ENCODE measurements at regions not wholly inside any gene's neighbourhood (a gene's known extent, or its start where the extent isn't known, plus 50 kb on each side); places are given as distances from the start of the nearest gene placed in this dataset.

DNA sequence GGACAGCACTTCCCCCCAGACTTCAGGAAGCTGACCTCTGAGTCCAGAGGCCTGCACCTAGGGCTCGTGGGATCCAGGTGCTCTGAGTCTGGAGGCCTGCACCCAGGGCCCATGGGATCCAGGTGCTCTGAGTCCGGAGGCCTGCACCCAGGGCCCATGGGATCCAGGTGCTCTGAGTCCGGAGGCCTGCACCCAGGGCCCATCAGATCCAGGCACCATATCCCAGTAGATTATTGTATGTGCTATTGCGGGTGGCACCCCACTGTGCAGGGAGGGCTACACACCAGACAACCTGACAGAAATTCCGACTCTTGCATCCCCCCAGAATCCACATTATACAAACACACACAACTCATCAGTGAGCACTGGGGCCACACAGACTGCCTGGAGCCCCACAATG lies 515.2 kb downstream of the EIPR1 start:
- TF ChIP-seq, protein P1, sequence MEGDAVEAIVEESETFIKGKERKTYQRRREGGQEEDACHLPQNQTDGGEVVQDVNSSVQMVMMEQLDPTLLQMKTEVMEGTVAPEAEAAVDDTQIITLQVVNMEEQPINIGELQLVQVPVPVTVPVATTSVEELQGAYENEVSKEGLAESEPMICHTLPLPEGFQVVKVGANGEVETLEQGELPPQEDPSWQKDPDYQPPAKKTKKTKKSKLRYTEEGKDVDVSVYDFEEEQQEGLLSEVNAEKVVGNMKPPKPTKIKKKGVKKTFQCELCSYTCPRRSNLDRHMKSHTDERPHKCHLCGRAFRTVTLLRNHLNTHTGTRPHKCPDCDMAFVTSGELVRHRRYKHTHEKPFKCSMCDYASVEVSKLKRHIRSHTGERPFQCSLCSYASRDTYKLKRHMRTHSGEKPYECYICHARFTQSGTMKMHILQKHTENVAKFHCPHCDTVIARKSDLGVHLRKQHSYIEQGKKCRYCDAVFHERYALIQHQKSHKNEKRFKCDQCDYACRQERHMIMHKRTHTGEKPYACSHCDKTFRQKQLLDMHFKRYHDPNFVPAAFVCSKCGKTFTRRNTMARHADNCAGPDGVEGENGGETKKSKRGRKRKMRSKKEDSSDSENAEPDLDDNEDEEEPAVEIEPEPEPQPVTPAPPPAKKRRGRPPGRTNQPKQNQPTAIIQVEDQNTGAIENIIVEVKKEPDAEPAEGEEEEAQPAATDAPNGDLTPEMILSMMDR (IDR thresholded peaks at IDR 0.05; ENCODE audit: extremely low read depth, missing control alignments): no peak
- DNase-seq (ENCODE audit: low spot score): no peak

GRCh38 chr2:2861666-2862240 lies 515.9 kb downstream of the EIPR1 start:
- no peak for DNase-seq (ENCODE audit: low spot score)

GRCh38 chr2:2860589-2861300 lies 516.9 kb downstream of the EIPR1 start:
- TF ChIP-seq, protein P1 (IDR thresholded peaks at IDR 0.05; ENCODE audit: extremely low read depth, missing control alignments): no peak
- DNase-seq (ENCODE audit: low spot score): no peak

More at GRCh38 chr2:2861666-2862240, 515.9 kb downstream of the EIPR1 start:
- TF ChIP-seq, protein P1 (IDR thresholded peaks at IDR 0.05; ENCODE audit: extremely low read depth, missing control alignments): no peak

GRCh38 chr2:2859732-2860131 lies 517.9 kb downstream of the EIPR1 start:
- no peak for DNase-seq (ENCODE audit: low spot score)
- TF ChIP-seq, protein P1 (IDR thresholded peaks at IDR 0.05; ENCODE audit: extremely low read depth, missing control alignments): no peak

DNA sequence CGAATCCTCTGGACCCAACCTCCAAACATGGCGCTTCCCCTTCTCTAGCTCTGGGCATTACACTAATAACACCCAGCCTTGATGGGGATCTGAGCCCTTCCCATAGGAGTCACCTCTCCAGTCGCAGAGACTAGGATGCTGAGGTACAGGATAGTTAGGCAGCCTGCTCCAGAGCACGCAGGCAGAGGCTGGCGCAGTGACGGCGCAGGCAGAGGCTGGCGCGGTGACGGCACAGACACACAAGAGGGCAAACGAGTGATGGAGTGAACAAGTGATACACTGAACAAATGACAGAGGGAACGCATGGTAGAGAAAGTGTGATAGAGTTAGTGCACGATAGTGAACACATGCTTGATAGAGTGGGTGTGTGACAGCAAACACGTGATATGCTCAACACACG lies 518.5 kb downstream of the EIPR1 start:
- TF ChIP-seq, protein P1 (IDR thresholded peaks at IDR 0.05; ENCODE audit: extremely low read depth, missing control alignments): no peak
- no peak for DNase-seq (ENCODE audit: low spot score)

- TF ChIP-seq, protein P1 (IDR thresholded peaks at IDR 0.05; ENCODE audit: extremely low read depth, missing control alignments): no peak
- no peak for DNase-seq (ENCODE audit: low spot score)
Observed at GRCh38 chr2:2856723-2857415, 520.7 kb downstream of the EIPR1 start.

DNA sequence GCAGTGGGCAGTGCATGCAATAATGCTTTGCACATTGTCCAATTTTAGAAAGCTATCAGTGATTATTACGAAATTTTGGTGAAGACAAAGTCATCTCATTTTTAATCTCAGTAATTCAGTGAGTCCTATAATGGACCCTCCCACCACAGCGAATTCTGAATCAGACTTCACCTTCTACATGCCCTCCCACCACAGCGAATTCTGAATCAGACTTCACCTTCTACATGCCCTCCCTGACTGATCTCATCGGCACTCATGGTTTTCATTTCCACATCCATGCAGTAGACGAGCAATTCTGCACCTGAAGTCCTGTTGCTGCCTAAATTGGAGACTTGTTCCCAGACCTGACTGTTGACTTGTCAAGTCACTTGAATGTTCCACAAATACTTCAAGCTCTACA lies 522.3 kb downstream of the EIPR1 start:
- TF ChIP-seq, protein P1 (IDR thresholded peaks at IDR 0.05; ENCODE audit: extremely low read depth, missing control alignments): no peak

More for the DNA sequence above, 522.3 kb downstream of the EIPR1 start:
- no peak for DNase-seq (ENCODE audit: low spot score)
